ENCODE measurements at regions not wholly inside any gene's neighbourhood (a gene's known extent, or its start where the extent isn't known, plus 50 kb on each side); places are given as distances from the start of the nearest gene placed in this dataset.
A peak's percentile ranks its signal among the peaks of the same experiment; 100 is the strongest.
"Not testable (repeated sequence)": the region's sequence is repeated elsewhere in the genome, so short reads cannot be mapped to it uniquely, and the experiment has no call there.

DNA sequence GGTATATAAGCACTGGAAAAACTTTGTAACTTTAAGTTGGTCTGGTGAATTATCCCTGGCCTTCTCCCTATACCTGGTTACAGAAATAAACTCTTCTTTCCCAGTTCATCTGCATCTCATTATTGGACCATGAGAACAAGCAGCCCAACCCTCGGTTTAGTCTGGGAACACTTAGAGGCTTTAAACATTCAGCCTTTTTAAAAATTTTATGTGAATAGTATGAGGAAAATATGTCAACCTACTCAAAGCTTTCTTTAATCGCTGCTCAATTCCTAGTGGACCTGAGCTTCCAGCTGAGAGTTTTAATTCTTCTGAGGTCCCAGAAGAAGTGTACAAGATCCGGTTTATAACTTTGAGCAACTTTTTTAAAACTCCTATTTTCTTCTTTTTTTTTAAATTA is 358.6 kb upstream of the NOCT start:
- no peak for DNase-seq

- no peak for DNase-seq
Observed at GRCh38 chr4:138655985-138656384, 359.6 kb upstream of the NOCT start.

DNA sequence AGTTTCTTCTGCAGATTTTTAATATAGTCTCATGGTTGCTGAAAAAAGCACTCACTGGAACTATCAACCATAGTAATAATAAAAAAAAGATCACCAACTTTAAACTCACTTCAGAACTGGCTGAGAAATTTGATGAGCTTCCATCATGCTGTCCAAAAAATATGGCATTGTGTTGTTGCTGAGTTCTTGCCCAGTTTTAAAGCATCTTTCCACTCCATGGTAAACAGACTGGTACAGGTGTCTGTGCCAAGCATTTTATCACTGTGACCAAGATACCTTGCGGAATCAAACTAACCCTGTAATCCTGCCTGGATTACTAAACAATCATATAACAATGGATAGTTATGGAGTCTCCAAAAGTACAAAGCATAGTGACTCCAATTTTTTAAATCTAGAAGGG is 360.3 kb upstream of the NOCT start:
- DNase-seq: no peak

DNA sequence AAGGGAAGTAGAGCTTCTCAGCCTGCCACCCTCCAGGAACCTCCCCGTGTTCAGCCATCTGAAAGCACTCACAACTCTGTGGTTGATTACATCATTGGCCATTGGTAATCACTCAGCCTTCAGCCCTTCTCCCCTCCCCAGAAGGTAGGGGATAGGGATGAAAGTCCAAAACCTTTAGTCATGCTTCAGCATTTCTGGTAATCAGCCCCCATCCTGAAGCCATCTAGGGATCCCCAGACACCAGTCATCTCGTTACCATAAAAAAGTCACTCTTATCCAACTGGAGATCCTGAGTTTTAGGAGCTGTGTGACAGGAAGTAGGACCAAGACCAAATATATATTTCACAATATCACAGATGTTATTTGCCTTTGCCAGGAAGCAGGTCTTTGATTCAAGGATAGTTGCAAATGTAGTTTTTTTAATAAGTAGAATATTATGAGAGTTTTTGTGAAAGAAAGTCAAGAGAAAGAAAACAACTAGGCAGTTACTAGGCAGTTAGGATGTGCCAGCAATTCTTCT is 364.6 kb upstream of the NOCT start:
- DNase-seq: peak; percentile 20

DNA sequence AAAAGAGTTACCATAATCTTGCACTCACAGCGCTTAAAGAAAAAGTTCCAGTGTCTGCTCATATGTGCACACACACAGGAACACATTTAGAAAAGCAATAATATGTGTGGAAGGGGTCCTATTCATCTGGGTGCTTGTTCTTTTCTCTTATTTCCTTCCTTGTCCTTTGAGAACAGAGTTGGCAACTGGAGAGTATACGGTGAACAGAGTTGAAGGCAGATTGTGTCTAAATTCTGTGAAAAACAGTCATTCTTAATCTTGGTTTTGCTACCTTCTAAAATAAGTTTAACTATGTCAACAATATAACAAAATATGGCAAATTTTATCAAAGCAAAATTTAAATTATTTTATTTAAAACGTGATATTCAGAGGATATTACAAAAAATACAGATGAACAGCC is 365.1 kb upstream of the NOCT start:
- no peak for DNase-seq

GRCh38 chr4:138647433-138647832 is 368.1 kb upstream of the NOCT start:
- no peak for DNase-seq

- DNase-seq: no peak
Observed at GRCh38 chr4:138646383-138646782, 369.2 kb upstream of the NOCT start.

- no peak for DNase-seq
Observed at GRCh38 chr4:138645289-138645688, 370.3 kb upstream of the NOCT start.

DNA sequence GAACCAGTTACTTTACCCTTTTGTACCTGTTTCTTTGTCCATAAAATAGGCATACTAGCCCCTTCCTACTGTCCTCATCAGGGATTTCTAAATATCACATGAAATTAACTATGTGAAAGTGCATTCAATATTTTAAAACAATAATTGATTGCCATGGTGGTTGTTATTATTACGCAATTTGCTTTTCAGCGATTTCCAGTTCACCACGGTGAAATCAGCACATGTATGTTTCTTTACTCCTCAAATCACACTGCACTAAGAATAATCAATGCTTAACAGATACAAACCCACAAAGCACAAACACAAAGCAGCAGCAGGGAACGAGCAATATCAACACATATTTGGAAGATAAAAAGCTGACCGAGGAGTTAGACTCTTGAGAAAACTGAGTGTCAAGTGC is 371.3 kb upstream of the NOCT start:
- DNase-seq: no peak

DNA sequence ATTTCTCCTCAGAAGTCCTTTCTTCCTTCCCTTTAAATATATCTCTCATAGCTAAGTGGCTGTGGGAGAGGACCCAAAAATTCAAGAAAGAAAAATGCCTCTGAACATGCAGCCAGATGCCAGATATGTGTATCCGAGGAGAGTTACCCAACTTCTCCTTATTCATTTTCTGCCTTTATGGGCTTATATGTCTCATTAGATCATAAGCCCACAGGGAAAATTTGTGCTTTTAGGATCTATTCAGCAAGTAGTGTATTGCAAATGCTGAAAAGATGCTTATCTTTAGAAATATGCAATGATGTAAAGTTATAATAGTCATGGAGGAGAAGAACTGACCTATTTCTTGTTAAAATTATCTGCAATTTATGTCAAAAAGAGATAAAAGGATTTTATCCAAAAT is 371.8 kb upstream of the NOCT start:
- no peak for DNase-seq

- no peak for DNase-seq
Observed at GRCh38 chr4:138639018-138639741, 376.4 kb upstream of the NOCT start.

DNA sequence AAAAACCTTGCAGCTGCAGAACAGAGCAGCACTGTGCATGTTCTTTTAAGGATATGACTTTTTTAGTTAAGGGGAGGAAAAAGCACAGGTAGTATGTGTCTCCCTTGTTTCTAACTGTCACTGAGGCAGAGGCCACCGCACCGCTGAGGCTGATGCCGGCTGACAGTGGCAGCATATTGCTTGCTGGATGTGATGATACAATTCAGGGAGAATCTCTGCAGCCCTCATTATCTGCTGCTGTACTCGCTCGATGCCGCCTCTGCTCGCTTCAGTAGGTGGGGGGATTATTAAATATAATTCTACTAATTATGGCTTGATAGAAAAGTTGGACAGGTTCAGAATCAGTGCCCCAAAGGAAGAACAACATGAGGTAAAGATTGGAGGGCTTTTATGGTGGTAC is 378.8 kb upstream of the NOCT start:
- no peak for DNase-seq

- DNase-seq: no peak
Observed at GRCh38 chr4:138634915-138635314, 380.7 kb upstream of the NOCT start.

DNA sequence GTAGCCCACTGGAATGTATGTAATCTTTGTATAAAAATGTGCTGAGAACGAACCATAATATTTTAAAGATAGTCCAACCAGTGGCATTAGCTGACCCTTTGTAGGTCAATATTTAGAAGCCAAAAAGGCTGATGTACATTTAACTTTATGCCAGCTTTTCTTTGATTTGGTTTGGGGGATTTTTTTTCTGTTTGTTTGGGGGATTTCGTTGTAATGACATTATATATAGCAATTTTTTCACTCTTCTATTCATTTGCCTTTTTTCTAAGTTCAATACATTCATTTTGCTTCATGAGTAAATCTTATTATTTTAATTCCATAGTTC is 382.0 kb upstream of the NOCT start:
- no peak for DNase-seq

GRCh38 chr4:138632856-138633579 is 382.6 kb upstream of the NOCT start:
- DNase-seq: no peak

DNA sequence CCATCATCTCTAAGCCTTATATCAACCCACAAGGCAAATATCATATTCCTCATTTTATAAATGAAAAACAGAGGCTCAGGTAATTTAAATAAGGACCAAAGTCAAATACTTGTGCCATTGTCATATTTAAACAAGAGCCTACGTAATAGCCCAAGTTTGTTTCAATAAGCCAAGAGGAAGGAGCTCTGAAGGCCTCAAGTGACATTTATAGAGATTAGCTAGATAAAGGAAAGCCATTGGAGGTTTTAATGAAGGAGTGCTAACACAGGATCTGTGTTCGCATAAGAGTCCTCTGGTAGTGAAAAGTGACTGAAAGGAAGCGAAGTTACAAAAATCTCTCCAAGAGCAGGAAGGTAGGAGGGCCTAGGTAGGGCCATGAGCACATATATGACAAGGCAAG is 384.9 kb upstream of the NOCT start:
- DNase-seq: no peak

GRCh38 chr4:138629669-138630068 is 385.9 kb upstream of the NOCT start:
- no peak for DNase-seq

GRCh38 chr4:138627096-138627495 is 384.9 kb upstream of the SLC7A11 start:
- no peak for DNase-seq

DNA sequence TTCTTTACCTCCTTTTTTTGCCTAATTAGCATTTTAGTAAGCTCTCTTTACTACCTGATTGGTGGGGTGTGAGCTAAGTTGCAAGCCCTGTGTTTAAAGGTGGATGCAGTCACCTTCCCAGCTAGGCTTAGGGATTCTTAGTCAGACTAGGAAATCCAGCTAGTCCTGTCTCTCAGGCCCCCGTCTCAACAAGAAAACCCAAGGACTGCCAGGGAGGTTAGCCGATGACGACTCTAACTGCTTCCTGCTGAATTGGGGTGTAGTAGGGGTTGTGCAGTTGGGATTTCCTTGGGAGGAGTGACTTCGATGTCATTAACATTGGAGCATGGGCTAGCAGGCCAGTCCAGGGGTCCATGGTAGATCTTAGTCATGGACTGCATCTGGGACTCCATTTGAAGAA is 380.2 kb upstream of the SLC7A11 start:
- DNase-seq: not testable (repeated sequence)

DNA sequence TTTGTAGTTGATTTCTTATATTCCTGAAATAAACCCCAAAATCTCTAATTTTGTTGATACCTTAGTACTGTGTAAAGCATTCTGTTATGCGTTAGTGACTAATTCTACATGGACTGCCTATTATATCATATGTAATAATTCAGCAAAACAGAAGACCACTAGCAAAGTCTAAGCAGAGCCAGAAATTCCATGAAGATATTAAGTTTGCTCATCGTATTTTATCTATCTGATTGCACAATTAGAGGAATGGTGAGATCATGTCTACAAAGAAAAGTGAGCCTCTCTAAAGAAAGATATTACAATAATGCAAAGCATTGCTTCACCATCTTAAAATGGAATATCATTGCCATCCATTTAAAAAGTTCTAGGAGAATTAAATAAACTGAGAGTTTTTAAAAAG is 374.6 kb upstream of the SLC7A11 start:
- no peak for DNase-seq

- DNase-seq: no peak
Observed at GRCh38 chr4:138614398-138615142, 372.4 kb upstream of the SLC7A11 start.

DNA sequence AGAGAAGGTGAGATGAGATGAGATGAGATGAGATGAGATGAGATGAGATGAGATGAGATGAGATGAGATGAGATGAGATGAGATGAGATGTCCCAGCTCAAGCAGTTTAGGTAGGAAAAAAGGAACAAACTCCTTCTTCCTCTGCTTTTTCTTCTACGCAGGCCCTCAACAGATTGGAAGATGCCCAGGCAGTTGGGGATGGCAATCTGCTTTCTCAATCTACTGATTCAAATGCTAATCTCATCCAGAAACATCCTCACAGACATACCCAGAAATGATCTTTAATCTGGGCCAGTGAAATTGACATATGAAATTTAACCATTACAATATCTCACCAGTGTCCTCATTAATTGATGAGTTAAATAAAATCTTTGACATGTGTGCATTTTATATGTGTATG is 370.3 kb upstream of the SLC7A11 start:
- DNase-seq: no peak

- DNase-seq: no peak
Observed at GRCh38 chr4:138611721-138612120, 369.6 kb upstream of the SLC7A11 start.

DNA sequence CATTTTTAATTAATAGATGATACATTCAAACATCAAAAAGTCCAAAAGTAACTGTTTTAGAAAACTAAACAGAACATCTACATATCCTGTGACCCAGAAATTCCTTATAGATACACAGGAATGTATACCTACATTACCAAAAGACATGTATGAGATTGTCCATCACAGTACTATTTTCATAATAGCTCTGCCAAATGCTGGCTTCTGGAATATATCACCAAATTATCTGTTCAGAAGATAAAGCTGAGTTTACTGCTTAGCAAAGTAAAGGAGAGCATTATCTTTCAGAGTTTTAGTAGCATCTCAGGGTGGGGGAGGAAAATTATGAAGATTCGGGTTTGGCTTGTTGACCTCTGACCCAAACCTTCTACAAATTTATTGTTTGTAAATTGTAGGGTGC is 368.9 kb upstream of the SLC7A11 start:
- no peak for DNase-seq

Measured in SIG-M5 (cell line).